CD4-positive, alpha-beta T cell treated with Interleukin-12 subunit alpha and Interleukin-12 subunit beta, for 1 hour (primary cell): ENCODE measurements at regions not wholly inside any gene's neighbourhood (a gene's known extent, or its start where the extent isn't known, plus 50 kb on each side); places are given as distances from the start of the nearest gene placed in this dataset.
"Not testable (repeated sequence)": the region's sequence is repeated elsewhere in the genome, so short reads cannot be mapped to it uniquely, and the experiment has no call there.

Experiments
- DNase-seq: peaks from one replicate; pipeline ENCODE4 v3.0.0-alpha.2; 2020

DNA sequence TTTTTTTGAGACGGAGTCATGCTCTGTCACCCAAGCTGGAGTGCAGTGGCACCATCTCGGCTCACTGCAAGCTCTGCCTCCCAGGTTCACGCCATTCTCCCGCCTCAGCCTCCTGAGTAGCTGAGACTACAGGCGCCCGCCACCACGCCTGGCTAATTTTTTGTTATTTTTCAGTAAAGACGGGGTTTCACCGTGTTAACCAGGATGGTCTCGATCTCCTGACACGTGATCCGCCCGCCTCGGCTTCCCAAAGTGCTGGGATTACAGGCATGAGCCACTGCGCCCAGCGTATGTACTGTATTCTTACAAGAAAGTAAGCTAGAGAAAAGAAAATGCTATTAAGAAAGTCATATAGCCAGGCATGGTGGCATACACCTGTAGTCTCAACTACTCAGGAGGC lies 84.8 kb upstream of the CMC1 start:
- DNase-seq = not testable (repeated sequence)

GRCh38 chr3:28171962-28172361 lies 69.5 kb upstream of the CMC1 start:
- DNase-seq = peak; percentile 21

DNA sequence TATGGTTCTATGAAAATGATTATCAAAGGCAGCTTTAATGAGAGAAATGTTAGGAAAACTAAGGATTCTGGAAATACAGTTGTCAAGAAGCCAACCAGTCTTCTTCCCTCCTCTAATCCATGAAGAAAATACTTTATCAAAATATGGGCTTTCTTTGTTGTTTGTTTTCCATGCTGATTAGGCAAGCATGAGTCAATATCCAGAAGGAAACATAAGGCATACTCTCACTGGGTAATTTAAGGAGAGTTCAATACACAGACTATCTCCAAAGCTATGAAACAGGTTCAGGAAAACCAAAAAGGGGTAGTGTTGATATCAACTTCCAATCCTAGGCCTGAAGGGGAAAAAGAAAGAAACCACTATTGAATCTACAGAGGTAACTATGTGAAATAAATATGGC lies 68.7 kb upstream of the CMC1 start:
- no peak for DNase-seq

- DNase-seq = no peak
These were observed 67.6 kb upstream of the CMC1 start for GRCh38 chr3:28173836-28174235.

GRCh38 chr3:28186748-28187147 lies 54.7 kb upstream of the CMC1 start:
- no peak for DNase-seq

GRCh38 chr3:28188686-28189085 lies 52.7 kb upstream of the CMC1 start:
- no peak for DNase-seq

GRCh38 chr3:28191363-28191762 lies 50.1 kb upstream of the CMC1 start:
- DNase-seq = no peak
